Colonic mucosa (tissue), 4 donors: ENCODE measurements at regions not wholly inside any gene's neighbourhood (a gene's known extent, or its start where the extent isn't known, plus 50 kb on each side); places are given as distances from the start of the nearest gene placed in this dataset.

ENCODE experiments used
- DNase-seq: peaks from one replicate; pipeline ENCODE4 v3.0.0-alpha.2; 2020
- H3K27ac ChIP-seq: fragments of 200-600 bp; one replicate; pipeline ENCODE4 v1.8.0; 2021
- H3K27me3 ChIP-seq: fragments of 200-600 bp; one replicate; pipeline ENCODE4 v1.8.0; 2021
- H3K36me3 ChIP-seq: fragments of 200-600 bp; one replicate; pipeline ENCODE4 v1.8.0; 2021
- H3K4me1 ChIP-seq: fragments of 200-600 bp; one replicate; pipeline ENCODE4 v1.8.0; 2021; ENCODE audit warnings: mild to moderate bottlenecking
- H3K4me3 ChIP-seq: fragments of 200-600 bp; one replicate; pipeline ENCODE4 v1.8.0; 2021
- H3K9ac ChIP-seq, 2 donors: one replicate each; pipeline ENCODE4 v1.7.0; 2013; ENCODE audit warnings: control low read depth in 2 of 2, low read depth in 2 of 2, low read length in 2 of 2
- H3K9me3 ChIP-seq: fragments of 200-600 bp; one replicate; pipeline ENCODE4 v1.8.0; 2021
- CTCF ChIP-seq: fragments of 200-600 bp; IDR thresholded peaks from one replicate; pipeline ENCODE4 v1.8.0; 2022; ENCODE audit warnings: antibody characterized with exemption, mild to moderate bottlenecking
- intact Hi-C: fragments of 100-400 bp; cut with DNase I; formaldehyde crosslinking; loops from one replicate; pipeline ENCODE4 v1.14.1; 2022
- donor health status: healthy.
- donor health status: DM: no; HTN: no; CAD: no.
- donor health status: DM: no; HTN: no; CAD: no.

- no peaks in the 10 kb centered on the region for H3K36me3 ChIP-seq
- no peak for DNase-seq
- intact Hi-C loops = no loop called here
- no peak for TF ChIP-seq CTCF
- H3K4me1 ChIP-seq = no peaks in the 10 kb centered on the region
- no peaks in the 10 kb centered on the region for H3K27me3 ChIP-seq
- no peaks in the 10 kb centered on the region for H3K9me3 ChIP-seq
- no peak overlapping the region for H3K27ac ChIP-seq
- no peak overlapping the region for H3K9ac ChIP-seq
- H3K4me3 ChIP-seq = no peak overlapping the region
Observed at GRCh38 chr9:105968811-105969466, 274.6 kb downstream of the TMEM38B start.

GRCh38 chr9:105969636-105970035 is 275.3 kb downstream of the TMEM38B start:
- Histone ChIP-seq H3K4me1 (no peaks in the 10 kb centered on the region), H3K4me3 (no peak overlapping the region), H3K36me3 (no peaks in the 10 kb centered on the region), H3K27ac (no peak overlapping the region), H3K9me3 (no peaks in the 10 kb centered on the region), H3K9ac (no peak overlapping the region), H3K27me3 (no peaks in the 10 kb centered on the region)
- TF ChIP-seq CTCF = no peak
- intact Hi-C loops = no loop called here
- no peak for DNase-seq

GRCh38 chr9:105971986-105972385 is 277.6 kb downstream of the TMEM38B start:
- Histone ChIP-seq H3K4me3 (no peak overlapping the region), H3K9ac (no peak overlapping the region), H3K9me3 (no peaks in the 10 kb centered on the region), H3K27me3 (no peaks in the 10 kb centered on the region), H3K36me3 (no peaks in the 10 kb centered on the region), H3K27ac (no peak overlapping the region), H3K4me1 (no peaks in the 10 kb centered on the region)
- intact Hi-C loops = no loop called here
- no peak for TF ChIP-seq CTCF
- no peak for DNase-seq

- H3K27ac ChIP-seq = no peak overlapping the region
- intact Hi-C loops = no loop called here
- no peaks in the 10 kb centered on the region for H3K27me3 ChIP-seq
- no peak for TF ChIP-seq CTCF
- no peaks in the 10 kb centered on the region for H3K9me3 ChIP-seq
- DNase-seq = no peak
- no peaks in the 10 kb centered on the region for H3K4me1 ChIP-seq
- H3K4me3 ChIP-seq = no peak overlapping the region
- no peaks in the 10 kb centered on the region for H3K36me3 ChIP-seq
- H3K9ac ChIP-seq = no peak overlapping the region
Observed at GRCh38 chr9:105972466-105973204, 278.3 kb downstream of the TMEM38B start.

GRCh38 chr9:105973951-105974351 is 279.6 kb downstream of the TMEM38B start:
- no peak for TF ChIP-seq CTCF
- H3K36me3 ChIP-seq = no peaks in the 10 kb centered on the region
- H3K9me3 ChIP-seq = no peaks in the 10 kb centered on the region
- intact Hi-C loops = no loop called here
- H3K9ac ChIP-seq = no peak overlapping the region
- H3K4me1 ChIP-seq = no peaks in the 10 kb centered on the region
- no peak overlapping the region for H3K27ac ChIP-seq
- H3K27me3 ChIP-seq = no peaks in the 10 kb centered on the region
- DNase-seq = no peak
- no peak overlapping the region for H3K4me3 ChIP-seq
